GM21360 (cell line): ENCODE measurements at regions not wholly inside any gene's neighbourhood (a gene's known extent, or its start where the extent isn't known, plus 50 kb on each side); places are given as distances from the start of the nearest gene placed in this dataset.
"Not testable (repeated sequence)": the region's sequence is repeated elsewhere in the genome, so short reads cannot be mapped to it uniquely, and the experiment has no call there.

Experiments used
- ATAC-seq: cut with Tn5 transposase; IDR thresholded peaks from one replicate; pipeline ENCODE4 v1.9.1; 2021; ENCODE audit warnings: mild to moderate bottlenecking, moderate library complexity; ENCODE audit not compliant: unreplicated experiment

GRCh38 chr4:64738240-64738639 is 329.0 kb upstream of the TECRL start:
- ATAC-seq = no peak

- ATAC-seq = not testable (repeated sequence)
These were observed 328.5 kb upstream of the TECRL start for GRCh38 chr4:64737854-64738138.

GRCh38 chr4:64737026-64737853 is 328.0 kb upstream of the TECRL start:
- no peak for ATAC-seq

GRCh38 chr4:64729561-64729960 is 320.3 kb upstream of the TECRL start:
- no peak for ATAC-seq

- ATAC-seq = no peak
These were observed 318.7 kb upstream of the TECRL start for GRCh38 chr4:64727960-64728359.

GRCh38 chr4:64727391-64727790 is 318.1 kb upstream of the TECRL start:
- ATAC-seq = not testable (repeated sequence)

GRCh38 chr4:64724689-64725088 is 315.4 kb upstream of the TECRL start:
- ATAC-seq = no peak

- ATAC-seq = no peak
These were observed 311.9 kb upstream of the TECRL start for GRCh38 chr4:64721106-64721505.

GRCh38 chr4:64718091-64718490 is 308.8 kb upstream of the TECRL start:
- no peak for ATAC-seq

- ATAC-seq = no peak
These were observed 306.5 kb upstream of the TECRL start for GRCh38 chr4:64715741-64716140.

- ATAC-seq = no peak
These were observed 304.1 kb upstream of the TECRL start for GRCh38 chr4:64713256-64713840.

- ATAC-seq = no peak
These were observed 303.3 kb upstream of the TECRL start for GRCh38 chr4:64712590-64712989.

- ATAC-seq = no peak
These were observed 296.7 kb upstream of the TECRL start for GRCh38 chr4:64705989-64706388.

GRCh38 chr4:64698171-64698570 is 288.9 kb upstream of the TECRL start:
- ATAC-seq = no peak

GRCh38 chr4:64682946-64683345 is 273.7 kb upstream of the TECRL start:
- ATAC-seq = no peak

GRCh38 chr4:64682481-64682880 is 273.2 kb upstream of the TECRL start:
- no peak for ATAC-seq

GRCh38 chr4:64673121-64673520 is 263.9 kb upstream of the TECRL start:
- ATAC-seq = not testable (repeated sequence)

GRCh38 chr4:64670647-64671046 is 261.4 kb upstream of the TECRL start:
- no peak for ATAC-seq

GRCh38 chr4:64643841-64644240 is 234.6 kb upstream of the TECRL start:
- ATAC-seq = no peak

- no peak for ATAC-seq
These were observed 233.7 kb upstream of the TECRL start for GRCh38 chr4:64642936-64643335.

- ATAC-seq = not testable (repeated sequence)
These were observed 231.2 kb upstream of the TECRL start for GRCh38 chr4:64640402-64640801.

- no peak for ATAC-seq
These were observed 216.2 kb upstream of the TECRL start for GRCh38 chr4:64625438-64625837.

- ATAC-seq = no peak
These were observed 208.6 kb upstream of the TECRL start for GRCh38 chr4:64617800-64618199.
